HG02763 (cell line): ENCODE measurements at regions not wholly inside any gene's neighbourhood (a gene's known extent, or its start where the extent isn't known, plus 50 kb on each side); places are given as distances from the start of the nearest gene placed in this dataset.

ENCODE experiments used
- ATAC-seq: cut with Tn5 transposase; IDR thresholded peaks from one replicate; pipeline ENCODE4 v1.9.1; 2021; ENCODE audit warnings: mild to moderate bottlenecking, moderate library complexity; ENCODE audit not compliant: unreplicated experiment

- no peak for ATAC-seq
These were observed 1049.5 kb upstream of the ADGRL2 start for GRCh38 chr1:80751204-80751603.

GRCh38 chr1:80731241-80731894 is 1069.4 kb upstream of the ADGRL2 start:
- ATAC-seq: no peak

- no peak for ATAC-seq
These were observed 1078.1 kb upstream of the ADGRL2 start for GRCh38 chr1:80722611-80723010.

- ATAC-seq: no peak
These were observed 1094.2 kb upstream of the ADGRL2 start for GRCh38 chr1:80706526-80706925.

GRCh38 chr1:80678438-80678837 is 1122.3 kb upstream of the ADGRL2 start:
- ATAC-seq: no peak

GRCh38 chr1:80675454-80675853 is 1125.3 kb upstream of the ADGRL2 start:
- no peak for ATAC-seq

GRCh38 chr1:80673935-80674597 is 1126.7 kb upstream of the ADGRL2 start:
- ATAC-seq: no peak

- ATAC-seq: no peak
These were observed 1132.4 kb upstream of the ADGRL2 start for GRCh38 chr1:80668372-80668771.

- ATAC-seq: no peak
These were observed 1134.7 kb upstream of the ADGRL2 start for GRCh38 chr1:80666073-80666472.

GRCh38 chr1:80659161-80659560 is 1141.6 kb upstream of the ADGRL2 start:
- ATAC-seq: no peak

GRCh38 chr1:80657707-80658106 is 1143.0 kb upstream of the ADGRL2 start:
- ATAC-seq: no peak

- no peak for ATAC-seq
These were observed 1143.6 kb upstream of the ADGRL2 start for GRCh38 chr1:80657044-80657643.

GRCh38 chr1:80656641-80657040 is 1144.1 kb upstream of the ADGRL2 start:
- ATAC-seq: peak; percentile 65

- ATAC-seq: peak; percentile 87
These were observed 1144.6 kb upstream of the ADGRL2 start for GRCh38 chr1:80656014-80656636.

- ATAC-seq: no peak
These were observed 1154.7 kb upstream of the ADGRL2 start for GRCh38 chr1:80646053-80646452.

GRCh38 chr1:80645621-80646020 is 1155.1 kb upstream of the ADGRL2 start:
- ATAC-seq: no peak

GRCh38 chr1:80640978-80641377 is 1159.8 kb upstream of the ADGRL2 start:
- peak; percentile 40 for ATAC-seq

- ATAC-seq: peak; percentile 98
These were observed 1160.8 kb upstream of the ADGRL2 start for GRCh38 chr1:80639777-80640533.

GRCh38 chr1:80633947-80634706 is 1166.6 kb upstream of the ADGRL2 start:
- no peak for ATAC-seq

- ATAC-seq: no peak
These were observed 1168.5 kb upstream of the ADGRL2 start for GRCh38 chr1:80632284-80632683.
